ENCODE measurements at regions not wholly inside any gene's neighbourhood (a gene's known extent, or its start where the extent isn't known, plus 50 kb on each side); places are given as distances from the start of the nearest gene placed in this dataset.

- no peak for TF ChIP-seq CTCF (IDR thresholded peaks at IDR 0.05)
- TF ChIP-seq POLR2A (IDR thresholded peaks at IDR 0.05): no peak
Observed at GRCh38 chr6:139858429-139858828, 484.0 kb upstream of the CITED2 start.
